Peyer's patch (tissue), 4 donors: ENCODE measurements at regions not wholly inside any gene's neighbourhood (a gene's known extent, or its start where the extent isn't known, plus 50 kb on each side); places are given as distances from the start of the nearest gene placed in this dataset.

Experiments used
- DNase-seq, 3 donors: peaks; one replicate each; pipeline ENCODE4 v3.0.0-alpha.2; 2017 to 2019
- H3K27ac ChIP-seq, 4 donors: fragments of 200-600 bp; sonication (generic); one replicate each; pipeline ENCODE4 v1.5.1; 2016 to 2019
- H3K27me3 ChIP-seq, 2 donors: fragments of 200-600 bp; sonication (generic); one replicate each; pipeline ENCODE4 v1.5.1; 2019
- H3K36me3 ChIP-seq, 3 donors: fragments of 200-600 bp; sonication (generic); one replicate each; pipeline ENCODE4 v1.5.1; 2016 to 2019
- H3K4me1 ChIP-seq, 4 donors: fragments of 200-600 bp; sonication (generic); one replicate each; pipeline ENCODE4 v1.5.1; 2016 to 2019
- H3K4me3 ChIP-seq, 4 donors: fragments of 200-600 bp; sonication (generic); 1 replicate in 3 of 4; 2 replicates in 1 of 4; pipeline ENCODE4 v1.5.1; 2016 to 2019; ENCODE audit warnings: mild to moderate bottlenecking in 1 of 4
- H3K9me3 ChIP-seq, 4 donors: fragments of 200-600 bp; sonication (generic); one replicate each; pipeline ENCODE4 v1.5.1; 2016 to 2019; ENCODE audit warnings: mild to moderate bottlenecking in 1 of 4
- CTCF ChIP-seq, 6 experiments: fragments of 450-650 bp in 4 of 6; fragments of 200-600 bp in 2 of 6; sonication (generic) in 1 of 6; IDR thresholded peaks; one replicate each; pipeline ENCODE4 v1.5.1; 2017 to 2019; ENCODE audit warnings: antibody characterized with exemption in 6 of 6, mild to moderate bottlenecking in 3 of 6, moderate library complexity in 1 of 6
- POLR2A ChIP-seq, 2 donors: fragments of 450-650 bp; IDR thresholded peaks; one replicate each; pipeline ENCODE4 v1.5.1; 2017; ENCODE audit warnings: antibody characterized with exemption in 2 of 2, mild to moderate bottlenecking in 2 of 2, moderate library complexity in 2 of 2

- no peaks in the 10 kb centered on the region for H3K9me3 ChIP-seq
- H3K27me3 ChIP-seq, result no peaks in the 10 kb centered on the region
- no peak overlapping the region for H3K27ac ChIP-seq
- H3K4me3 ChIP-seq, result no peak overlapping the region
- H3K36me3 ChIP-seq, result no peaks in the 10 kb centered on the region
- no peak for DNase-seq
- no peaks in the 10 kb centered on the region for H3K4me1 ChIP-seq
- no peak for TF ChIP-seq CTCF (IDR thresholded peaks at IDR 0.05)
- no peak for TF ChIP-seq POLR2A (IDR thresholded peaks at IDR 0.05)
Measured at GRCh38 chr6:71045296-71045695, 88.4 kb upstream of the B3GAT2 start.

- Histone ChIP-seq H3K4me3 (no peak overlapping the region), H3K27ac (no peak overlapping the region), H3K27me3 (no peaks in the 10 kb centered on the region), H3K9me3 (no peaks in the 10 kb centered on the region), H3K36me3 (no peaks in the 10 kb centered on the region), H3K4me1 (no peaks in the 10 kb centered on the region)
- no peak for DNase-seq
- TF ChIP-seq CTCF (IDR thresholded peaks at IDR 0.05) (no peak), POLR2A (IDR thresholded peaks at IDR 0.05) (no peak)
Measured at GRCh38 chr6:71047417-71047816, 90.6 kb upstream of the B3GAT2 start.

- Histone ChIP-seq H3K9me3 (no peaks in the 10 kb centered on the region), H3K27ac (no peak overlapping the region), H3K4me1 (no peaks in the 10 kb centered on the region), H3K4me3 (no peak overlapping the region), H3K36me3 (no peaks in the 10 kb centered on the region), H3K27me3 (no peaks in the 10 kb centered on the region)
- DNase-seq, result no peak
- TF ChIP-seq POLR2A (IDR thresholded peaks at IDR 0.05), result no peak
- no peak for TF ChIP-seq CTCF (IDR thresholded peaks at IDR 0.05)
Measured at GRCh38 chr6:71048320-71049164, 91.7 kb upstream of the B3GAT2 start.

- TF ChIP-seq CTCF (IDR thresholded peaks at IDR 0.05), result no peak
- no peak for TF ChIP-seq POLR2A (IDR thresholded peaks at IDR 0.05)
- Histone ChIP-seq H3K9me3 (no peaks in the 10 kb centered on the region), H3K36me3 (no peaks in the 10 kb centered on the region), H3K4me3 (no peak overlapping the region), H3K27me3 (no peaks in the 10 kb centered on the region), H3K27ac (no peak overlapping the region), H3K4me1 (no peaks in the 10 kb centered on the region)
- no peak for DNase-seq
Measured at GRCh38 chr6:71049198-71049770, 92.4 kb upstream of the B3GAT2 start.

- no peak overlapping the region for H3K27ac ChIP-seq
- H3K36me3 ChIP-seq, result no peaks in the 10 kb centered on the region
- no peaks in the 10 kb centered on the region for H3K9me3 ChIP-seq
Measured at GRCh38 chr6:71053475-71053874, 96.6 kb upstream of the B3GAT2 start.

GRCh38 chr6:71056656-71057055 lies 99.8 kb upstream of the B3GAT2 start:
- Histone ChIP-seq H3K4me1 (no peaks in the 10 kb centered on the region), H3K4me3 (no peak overlapping the region), H3K27me3 (no peaks in the 10 kb centered on the region), H3K9me3 (no peaks in the 10 kb centered on the region), H3K27ac (no peak overlapping the region), H3K36me3 (no peaks in the 10 kb centered on the region)
- DNase-seq, result no peak
- no peak for TF ChIP-seq CTCF (IDR thresholded peaks at IDR 0.05)
- no peak for TF ChIP-seq POLR2A (IDR thresholded peaks at IDR 0.05)

More at GRCh38 chr6:71053475-71053874, 96.6 kb upstream of the B3GAT2 start:
- Histone ChIP-seq H3K4me3 (no peak overlapping the region), H3K4me1 (no peaks in the 10 kb centered on the region), H3K27me3 (no peaks in the 10 kb centered on the region)
- no peak for DNase-seq
- TF ChIP-seq POLR2A (IDR thresholded peaks at IDR 0.05), result no peak
